OCI-LY3 (cell line): ENCODE measurements at regions not wholly inside any gene's neighbourhood (a gene's known extent, or its start where the extent isn't known, plus 50 kb on each side); places are given as distances from the start of the nearest gene placed in this dataset.

Experiments used
- H2AFZ ChIP-seq: fragments of 200-600, 300-600 bp; shearing (Covaris generic); 2 replicates; pipeline ENCODE4 v1.6.0; 2014; ENCODE audit warnings: antibody characterized with exemption, low read depth, low read length
- H3K27ac ChIP-seq: fragments of 200-600, 300-600 bp; sonication (generic); 2 replicates; pipeline ENCODE4 v1.5.1; 2014; ENCODE audit warnings: mild to moderate bottlenecking, low read length, moderate library complexity, mixed read lengths
- H3K27me3 ChIP-seq: fragments of 200-600, 300-600 bp; sonication (generic); 2 replicates; pipeline ENCODE4 v1.6.1; 2014; ENCODE audit warnings: low read depth, low read length, mixed read lengths
- H3K36me3 ChIP-seq: fragments of 200-600, 300-600 bp; sonication (generic); replicated peaks from 2 replicates; pipeline ENCODE3; 2014; ENCODE audit warnings: low read depth, low read length, mixed read lengths
- H3K4me1 ChIP-seq: fragments of 300-600, 200-600 bp; sonication (generic); 2 replicates; pipeline ENCODE4 v1.6.1; 2014; ENCODE audit warnings: low read length, mixed read lengths
- H3K4me2 ChIP-seq: fragments of 200-600, 300-600 bp; sonication (generic); 2 replicates; pipeline ENCODE4 v1.6.1; 2014; ENCODE audit warnings: low read length, mixed read lengths
- H3K4me3 ChIP-seq: fragments of 300-600, 200-600 bp; sonication (generic); 2 replicates; pipeline ENCODE4 v1.5.1; 2014; ENCODE audit warnings: antibody characterized with exemption, mild to moderate bottlenecking, low read length, moderate library complexity
- H3K79me2 ChIP-seq: fragments of 300-600, 200-600 bp; shearing (Covaris generic); 2 replicates; pipeline ENCODE4 v1.6.1; 2014; ENCODE audit warnings: mild to moderate bottlenecking, low read length, mixed read lengths
- H3K9ac ChIP-seq: fragments of 300-600, 200-600 bp; shearing (Covaris generic); 2 replicates; pipeline ENCODE4 v1.6.0; 2014; ENCODE audit warnings: mild to moderate bottlenecking, low read length, moderate library complexity
- H3K9me3 ChIP-seq: fragments of 200-600, 300-600 bp; shearing (Covaris generic); 2 replicates; pipeline ENCODE4 v1.6.1; 2014; ENCODE audit warnings: low read length, mixed read lengths; ENCODE audit not compliant: insufficient read depth
- H4K20me1 ChIP-seq: fragments of 200-600, 300-600 bp; sonication (generic); 2 replicates; pipeline ENCODE4 v1.6.1; 2016; ENCODE audit warnings: low read length, mixed read lengths; ENCODE audit not compliant: insufficient read depth
- EZH2phosphoT487 ChIP-seq: fragments of 200-600 bp; shearing (Covaris generic); IDR thresholded peaks from 2 replicates; pipeline ENCODE4 v1.6.1; 2018; ENCODE audit warnings: antibody characterized with exemption, mixed run types, low read depth
- TF ChIP-seq, protein P1 (sequence below): fragments of 200-600, 300-600 bp; sonication (generic); IDR thresholded peaks from 2 replicates; pipeline ENCODE4 v1.5.1; 2014; ENCODE audit warnings: antibody characterized with exemption, low read length, low read depth

DNA sequence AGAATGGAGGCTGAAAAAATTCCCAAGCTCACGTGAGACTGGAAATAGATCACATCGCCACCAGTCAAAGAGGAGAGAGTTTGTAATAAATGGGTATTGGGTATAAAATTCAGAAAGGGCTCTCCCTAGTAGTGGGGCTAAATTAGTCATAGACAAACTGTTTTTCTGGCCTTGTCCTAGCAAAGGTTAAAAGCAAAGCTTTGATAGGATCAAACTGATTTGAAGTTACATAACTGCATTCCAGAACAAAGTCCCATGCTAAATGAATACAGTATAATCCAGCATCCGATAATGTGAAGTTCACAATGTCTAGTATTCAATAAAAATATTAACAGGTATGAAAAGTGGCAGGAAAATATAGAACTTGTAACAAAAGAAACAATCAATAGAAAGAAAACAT, 149.8 kb upstream of the ATXN1 start:
- Histone ChIP-seq H3K9me3 (no peaks in the 10 kb centered on the region), H3K4me1 (no peaks in the 10 kb centered on the region), H3K79me2 (no peaks in the 10 kb centered on the region), H3K9ac (no peak overlapping the region), H3K27me3 (no peaks in the 10 kb centered on the region), H3K36me3 (no peaks in the 10 kb centered on the region), H3K27ac (no peak overlapping the region), H3K4me2 (no peak overlapping the region), H3K4me3 (no peak overlapping the region), H2AFZ (no peak overlapping the region), H4K20me1 (no peaks in the 10 kb centered on the region)
- TF ChIP-seq, protein P1, sequence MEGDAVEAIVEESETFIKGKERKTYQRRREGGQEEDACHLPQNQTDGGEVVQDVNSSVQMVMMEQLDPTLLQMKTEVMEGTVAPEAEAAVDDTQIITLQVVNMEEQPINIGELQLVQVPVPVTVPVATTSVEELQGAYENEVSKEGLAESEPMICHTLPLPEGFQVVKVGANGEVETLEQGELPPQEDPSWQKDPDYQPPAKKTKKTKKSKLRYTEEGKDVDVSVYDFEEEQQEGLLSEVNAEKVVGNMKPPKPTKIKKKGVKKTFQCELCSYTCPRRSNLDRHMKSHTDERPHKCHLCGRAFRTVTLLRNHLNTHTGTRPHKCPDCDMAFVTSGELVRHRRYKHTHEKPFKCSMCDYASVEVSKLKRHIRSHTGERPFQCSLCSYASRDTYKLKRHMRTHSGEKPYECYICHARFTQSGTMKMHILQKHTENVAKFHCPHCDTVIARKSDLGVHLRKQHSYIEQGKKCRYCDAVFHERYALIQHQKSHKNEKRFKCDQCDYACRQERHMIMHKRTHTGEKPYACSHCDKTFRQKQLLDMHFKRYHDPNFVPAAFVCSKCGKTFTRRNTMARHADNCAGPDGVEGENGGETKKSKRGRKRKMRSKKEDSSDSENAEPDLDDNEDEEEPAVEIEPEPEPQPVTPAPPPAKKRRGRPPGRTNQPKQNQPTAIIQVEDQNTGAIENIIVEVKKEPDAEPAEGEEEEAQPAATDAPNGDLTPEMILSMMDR = no peak

DNA sequence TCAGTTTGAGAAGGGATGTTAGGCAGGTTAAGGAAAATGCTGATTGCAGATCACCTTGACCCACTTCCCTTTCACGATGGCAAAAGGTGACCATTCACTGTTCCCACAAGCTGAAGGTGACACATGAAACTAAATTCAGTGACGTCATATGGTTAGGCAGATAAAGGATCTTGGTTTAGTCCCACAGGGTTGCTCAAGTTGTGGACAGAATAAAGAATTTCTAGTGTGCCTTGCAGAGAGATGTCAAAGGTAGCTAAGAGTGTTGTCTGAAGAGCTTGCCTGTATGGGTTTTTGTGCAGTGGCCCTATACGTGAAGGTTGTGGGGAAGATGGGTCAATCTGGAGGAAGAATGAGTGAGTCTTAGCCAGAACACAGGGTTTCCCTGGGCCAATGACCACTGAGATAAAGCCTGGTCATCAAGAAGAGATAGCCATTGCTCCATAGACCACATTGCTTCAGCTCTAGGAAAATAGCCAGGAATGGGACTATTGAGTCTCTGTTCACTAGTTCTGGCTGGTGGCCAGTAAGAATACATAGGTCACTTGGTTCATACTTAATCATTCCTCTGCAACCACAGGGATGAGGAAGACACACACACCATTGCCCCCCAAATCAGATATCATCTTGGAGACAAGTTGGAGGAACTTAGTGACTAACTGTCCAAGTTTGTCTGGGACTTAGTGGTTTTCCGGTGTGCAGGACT, 148.5 kb upstream of the ATXN1 start:
- H3K4me1 ChIP-seq = no peaks in the 10 kb centered on the region
- no peak overlapping the region for H3K4me2 ChIP-seq
- H3K4me3 ChIP-seq = no peak overlapping the region
- no peaks in the 10 kb centered on the region for H3K27me3 ChIP-seq
- no peaks in the 10 kb centered on the region for H3K79me2 ChIP-seq
- no peaks in the 10 kb centered on the region for H4K20me1 ChIP-seq
- H3K27ac ChIP-seq = no peak overlapping the region
- no peak overlapping the region for H3K9ac ChIP-seq
- no peak overlapping the region for H2AFZ ChIP-seq
- no peaks in the 10 kb centered on the region for H3K36me3 ChIP-seq
- TF ChIP-seq, protein P1 = no peak
- no peak for TF ChIP-seq EZH2phosphoT487
- H3K9me3 ChIP-seq = no peaks in the 10 kb centered on the region

DNA sequence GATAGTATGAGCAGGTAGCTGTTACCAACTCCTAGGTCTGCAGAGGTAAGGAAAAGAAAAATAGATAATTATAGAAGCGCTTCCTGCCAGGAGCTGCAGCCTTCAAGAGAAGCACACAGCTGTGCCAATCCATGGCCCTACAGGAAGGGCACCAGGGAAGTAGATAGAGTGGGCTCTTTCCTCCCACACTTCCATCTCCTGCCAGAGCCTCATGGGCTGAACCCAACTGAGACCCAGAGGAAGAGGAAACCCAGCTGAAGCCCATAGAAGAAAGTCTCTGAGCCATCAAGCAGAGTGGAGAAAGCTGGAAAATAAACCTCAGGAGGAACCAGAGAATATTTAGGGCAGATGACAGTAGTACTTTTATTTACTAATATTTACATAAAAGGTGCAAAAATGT, 146.7 kb upstream of the ATXN1 start:
- TF ChIP-seq, protein P1 = no peak
- no peak for TF ChIP-seq EZH2phosphoT487
- Histone ChIP-seq H3K27ac (no peak overlapping the region), H3K4me3 (no peak overlapping the region), H3K27me3 (no peaks in the 10 kb centered on the region), H3K9me3 (no peaks in the 10 kb centered on the region), H2AFZ (no peak overlapping the region), H3K4me1 (no peaks in the 10 kb centered on the region), H3K9ac (no peak overlapping the region), H3K79me2 (no peaks in the 10 kb centered on the region), H3K36me3 (no peaks in the 10 kb centered on the region), H4K20me1 (no peaks in the 10 kb centered on the region), H3K4me2 (no peak overlapping the region)

DNA sequence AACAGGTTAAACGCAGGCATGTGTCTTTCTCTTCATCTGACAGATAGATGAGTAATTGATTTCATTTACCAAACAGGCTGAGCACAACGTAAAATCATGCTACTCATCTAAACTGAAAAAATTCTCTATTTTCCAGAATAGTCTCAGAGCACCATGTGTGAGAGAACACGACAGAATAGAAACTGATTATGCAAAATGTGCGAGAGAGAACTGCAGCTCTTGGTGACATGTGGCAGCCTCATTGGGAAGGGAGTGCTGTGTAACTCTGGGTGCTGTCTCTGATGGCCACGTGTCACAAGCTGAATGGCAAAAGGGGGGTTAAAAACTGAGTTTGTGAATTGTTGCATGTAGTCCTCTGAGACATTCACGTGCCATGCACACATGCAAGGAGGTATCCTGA, 143.7 kb upstream of the ATXN1 start:
- H3K4me2 ChIP-seq = no peak overlapping the region
- H3K27me3 ChIP-seq = no peaks in the 10 kb centered on the region
- H3K36me3 ChIP-seq = no peaks in the 10 kb centered on the region
- H3K9ac ChIP-seq = no peak overlapping the region
- H4K20me1 ChIP-seq = no peaks in the 10 kb centered on the region
- H3K27ac ChIP-seq = no peak overlapping the region
- no peak for TF ChIP-seq EZH2phosphoT487
- TF ChIP-seq, protein P1 = no peak
- H3K4me3 ChIP-seq = no peak overlapping the region
- H2AFZ ChIP-seq = no peak overlapping the region
- no peaks in the 10 kb centered on the region for H3K9me3 ChIP-seq
- no peaks in the 10 kb centered on the region for H3K4me1 ChIP-seq
- H3K79me2 ChIP-seq = no peaks in the 10 kb centered on the region
